ENCODE measurements at regions not wholly inside any gene's neighbourhood (a gene's known extent, or its start where the extent isn't known, plus 50 kb on each side); places are given as distances from the start of the nearest gene placed in this dataset.

GRCh38 chrX:38989076-38989475, 187.8 kb downstream of the MID1IP1 start:
- no peaks in the 10 kb centered on the region for H3K27me3 ChIP-seq (ENCODE audit: control insufficient read depth in 2 of 2, insufficient read depth in 2 of 2, low read length in 2 of 2)
- H2AFZ ChIP-seq (ENCODE audit: low read depth, low read length), result no peak overlapping the region
- H4K20me1 ChIP-seq (replicated peaks; ENCODE audit: control insufficient read depth, insufficient read depth, low read length), result no peaks in the 10 kb centered on the region
- BruUV-seq (replicated peaks), result no TSS peak
- WGBS (ENCODE audit: insufficient coverage, low coverage, missing lambda C conversion rate), result 0% methylated on average over 1 of the region's 1 CpG
- H3K9me3 ChIP-seq (replicated peaks; ENCODE audit: control insufficient read depth, insufficient read depth, low read depth, low read length), result no peaks in the 10 kb centered on the region
- FAIRE-seq (no peak), ATAC-seq (no peak), DNase-seq (ENCODE audit: extremely low read depth in 1 of 4, low spot score in 3 of 4) (no peak)
- in situ Hi-C loops (cut with MboI), result loop anchor here (10.0 kb wide), 1 partner anchor 224 kb away; no protein-coding TSS in a partner anchor
- H3K4me3 ChIP-seq, result no peak overlapping the region
- TF ChIP-seq SMAD1 (IDR thresholded peaks at IDR 0.05; ENCODE audit: low read depth, low read length, partially characterized antibody) (no peak), ZNF175 (CRISPR knock-in tag; IDR thresholded peaks at IDR 0.05; ENCODE audit: low read depth) (no peak), NR2C1 (IDR thresholded peaks at IDR 0.05) (no peak), NR2C1 (tag; IDR thresholded peaks at IDR 0.05) (no peak)
- H3K79me2 ChIP-seq (ENCODE audit: control insufficient read depth, insufficient read depth, low read length), result no peaks in the 10 kb centered on the region
- no peak overlapping the region for H3K4me2 ChIP-seq (ENCODE audit: insufficient read depth, low read length)
- no peaks in the 10 kb centered on the region for H3K36me3 ChIP-seq (ENCODE audit: control insufficient read depth, insufficient read depth, low read length)
- H3K27ac ChIP-seq (ENCODE audit: extremely low read depth, low read depth, low read length), result no peak overlapping the region
- peaks cover 0 to 7% of the 10 kb centered on the region in 2 experiments; a peak in 2 of 5 replicates for H3K4me1 ChIP-seq (replicated peaks in 1 of 2; ENCODE audit: control insufficient read depth in 2 of 2, insufficient read depth in 2 of 2, low read length in 2 of 2)
- H3K9me1 ChIP-seq (ENCODE audit: control insufficient read depth, insufficient read depth, low read length), result no peaks in the 10 kb centered on the region
- H3K9ac ChIP-seq (ENCODE audit: insufficient read depth in 1 of 2, low read depth in 2 of 2, low read length in 2 of 2), result no peak overlapping the region
- CTCF ChIA-PET (ENCODE audit: low intra/inter-chr PET ratio), result no interaction called here
- intact Hi-C loops (cut with micrococcal nuclease), result loop anchor here (2.0 kb wide), 1 partner anchor 164 kb away; no protein-coding TSS in a partner anchor
- POLR2A ChIA-PET, result interaction anchor here (0.6 kb wide), 1 partner anchor 11 kb away, joined by 3 read pairs; no protein-coding TSS in a partner anchor

DNA sequence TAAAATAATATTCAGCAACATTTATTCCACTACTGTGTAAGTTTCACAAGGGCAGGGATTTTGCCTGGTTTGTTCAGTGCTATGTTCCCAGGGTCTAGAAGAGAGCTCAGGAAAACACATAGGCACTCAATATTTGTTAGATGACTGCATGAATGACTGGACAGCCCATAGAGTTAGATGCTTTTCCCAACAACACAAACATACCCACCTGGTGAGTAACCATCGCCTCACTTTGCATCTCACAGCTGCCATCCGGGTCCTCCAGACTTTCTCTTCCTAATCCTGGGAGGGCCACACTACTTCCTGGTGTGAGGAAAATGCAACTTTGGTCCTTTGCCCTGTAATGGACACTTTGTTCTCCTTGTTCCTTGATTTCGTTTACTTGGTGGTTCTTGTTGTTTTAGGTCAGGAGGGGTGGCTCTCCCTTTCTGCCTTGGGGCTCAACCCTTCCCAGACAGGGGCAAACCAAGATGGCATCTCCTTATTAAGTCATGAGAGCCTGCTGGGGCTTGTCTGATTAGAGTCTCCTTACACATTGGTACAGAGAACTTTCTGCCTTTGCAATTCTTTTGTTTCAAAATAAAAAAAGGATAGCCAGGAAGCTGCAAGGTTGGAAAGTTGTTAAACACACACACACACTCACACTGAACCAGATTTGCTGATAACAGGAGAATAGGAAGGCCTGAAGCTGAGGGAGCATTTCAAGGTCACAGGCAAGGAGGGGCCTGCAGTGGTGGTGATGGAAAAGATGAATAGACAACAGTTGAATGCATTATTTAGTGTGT, 190.6 kb downstream of the MID1IP1 start:
- WGBS (ENCODE audit: insufficient coverage, low coverage, missing lambda C conversion rate), result 15% methylated on average over 3 of the region's 3 CpGs
- Histone ChIP-seq H3K9me3 (replicated peaks; ENCODE audit: control insufficient read depth, insufficient read depth, low read depth, low read length) (no peaks in the 10 kb centered on the region), H3K79me2 (ENCODE audit: control insufficient read depth, insufficient read depth, low read length) (no peaks in the 10 kb centered on the region), H4K20me1 (replicated peaks; ENCODE audit: control insufficient read depth, insufficient read depth, low read length) (no peaks in the 10 kb centered on the region), H3K27ac (ENCODE audit: extremely low read depth, low read depth, low read length) (no peak overlapping the region), H3K36me3 (ENCODE audit: control insufficient read depth, insufficient read depth, low read length) (no peaks in the 10 kb centered on the region), H2AFZ (ENCODE audit: low read depth, low read length) (no peak overlapping the region), H3K4me1 (replicated peaks in 1 of 2; ENCODE audit: control insufficient read depth in 2 of 2, insufficient read depth in 2 of 2, low read length in 2 of 2) (peaks cover 0 to 2% of the 10 kb centered on the region in 2 experiments; a peak in 2 of 5 replicates), H3K4me2 (ENCODE audit: insufficient read depth, low read length) (no peak overlapping the region), H3K4me3 (no peak overlapping the region), H3K9me1 (ENCODE audit: control insufficient read depth, insufficient read depth, low read length) (no peaks in the 10 kb centered on the region), H3K9ac (ENCODE audit: insufficient read depth in 1 of 2, low read depth in 2 of 2, low read length in 2 of 2) (no peak overlapping the region), H3K27me3 (ENCODE audit: control insufficient read depth in 2 of 2, insufficient read depth in 2 of 2, low read length in 2 of 2) (no peaks in the 10 kb centered on the region)
- in situ Hi-C loops (cut with MboI), result no loop called here
- DNase-seq (ENCODE audit: extremely low read depth in 1 of 4, low spot score in 3 of 4) (no peak), ATAC-seq (no peak), FAIRE-seq (no peak)
- no peak for TF ChIP-seq TGIF2 (CRISPR knock-in tag; IDR thresholded peaks at IDR 0.05)
- no peak for TF ChIP-seq NRF1 (conservative IDR thresholded peaks at IDR 0.05 in 1 of 2, IDR thresholded peaks at IDR 0.05 in 1 of 2)
- no peak for TF ChIP-seq PHF21A (IDR thresholded peaks at IDR 0.05; ENCODE audit: borderline replicate concordance, low read depth)
- no peak for TF ChIP-seq ZC3H11A (IDR thresholded peaks at IDR 0.05; ENCODE audit: low read depth, low read length)
- TF ChIP-seq CHD2 (IDR thresholded peaks at IDR 0.05; ENCODE audit: low read depth, low read length), result no peak
- TF ChIP-seq MITF (IDR thresholded peaks at IDR 0.05), result no peak
- TF ChIP-seq MTF1 (CRISPR knock-in tag; IDR thresholded peaks at IDR 0.05; ENCODE audit: borderline replicate concordance), result no peak
- TF ChIP-seq, protein P1, sequence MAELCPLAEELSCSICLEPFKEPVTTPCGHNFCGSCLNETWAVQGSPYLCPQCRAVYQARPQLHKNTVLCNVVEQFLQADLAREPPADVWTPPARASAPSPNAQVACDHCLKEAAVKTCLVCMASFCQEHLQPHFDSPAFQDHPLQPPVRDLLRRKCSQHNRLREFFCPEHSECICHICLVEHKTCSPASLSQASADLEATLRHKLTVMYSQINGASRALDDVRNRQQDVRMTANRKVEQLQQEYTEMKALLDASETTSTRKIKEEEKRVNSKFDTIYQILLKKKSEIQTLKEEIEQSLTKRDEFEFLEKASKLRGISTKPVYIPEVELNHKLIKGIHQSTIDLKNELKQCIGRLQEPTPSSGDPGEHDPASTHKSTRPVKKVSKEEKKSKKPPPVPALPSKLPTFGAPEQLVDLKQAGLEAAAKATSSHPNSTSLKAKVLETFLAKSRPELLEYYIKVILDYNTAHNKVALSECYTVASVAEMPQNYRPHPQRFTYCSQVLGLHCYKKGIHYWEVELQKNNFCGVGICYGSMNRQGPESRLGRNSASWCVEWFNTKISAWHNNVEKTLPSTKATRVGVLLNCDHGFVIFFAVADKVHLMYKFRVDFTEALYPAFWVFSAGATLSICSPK (IDR thresholded peaks at IDR 0.05; ENCODE audit: borderline replicate concordance), result no peak
- peak; percentile 69 for TF ChIP-seq ESRRA (IDR thresholded peaks at IDR 0.05; ENCODE audit: borderline replicate concordance, low read depth)
- intact Hi-C loops (cut with micrococcal nuclease), result loop anchor here (10.0 kb wide), 1 partner anchor 63 kb away; no protein-coding TSS in a partner anchor
- ChIA-PET CTCF (ENCODE audit: low intra/inter-chr PET ratio) (no interaction called here), POLR2A (no interaction called here)
- no TSS peak for BruUV-seq (replicated peaks)
